NT2/D1 (cell line): ENCODE measurements at regions not wholly inside any gene's neighbourhood (a gene's known extent, or its start where the extent isn't known, plus 50 kb on each side); places are given as distances from the start of the nearest gene placed in this dataset.

Experiments used
- DNase-seq: peaks from one replicate; pipeline ENCODE4 v3.0.0-alpha.2; 2011; ENCODE audit warnings: low read depth, low spot score
- H3K27me3 ChIP-seq: 2 replicates; pipeline ENCODE4 v1.6.0; 2011; ENCODE audit warnings: mild to moderate bottlenecking; ENCODE audit not compliant: insufficient read length, insufficient read depth
- H3K36me3 ChIP-seq: 2 replicates; pipeline ENCODE4 v1.6.1; 2011; ENCODE audit warnings: mild to moderate bottlenecking, low read length, mixed read lengths; ENCODE audit not compliant: insufficient read depth, insufficient read length
- H3K4me1 ChIP-seq: 2 replicates; pipeline ENCODE4 v1.5.1; 2011; ENCODE audit not compliant: insufficient read depth, insufficient read length
- H3K4me3 ChIP-seq: 2 replicates; pipeline ENCODE4 v1.5.1; 2011; ENCODE audit warnings: low read depth; ENCODE audit not compliant: insufficient read length
- H3K9ac ChIP-seq: 2 replicates; pipeline ENCODE4 v1.6.0; 2011; ENCODE audit warnings: low read depth; ENCODE audit not compliant: insufficient read length
- H3K9me3 ChIP-seq: 2 replicates; pipeline ENCODE4 v1.5.1; 2011; ENCODE audit warnings: mild to moderate bottlenecking, low read length; ENCODE audit not compliant: insufficient read depth
- SUZ12 ChIP-seq: IDR thresholded peaks from 2 replicates; pipeline ENCODE4 v1.6.1; 2011; ENCODE audit not compliant: insufficient read length, insufficient read depth; ENCODE audit errors: extremely low read depth
- YY1 ChIP-seq: IDR thresholded peaks from 2 replicates; pipeline ENCODE4 v1.6.1; 2011; ENCODE audit not compliant: insufficient read length, insufficient read depth
- ZNF274 ChIP-seq: IDR thresholded peaks from 2 replicates; pipeline ENCODE4 v1.6.1; 2011; ENCODE audit warnings: mild to moderate bottlenecking, low read depth, low read length

DNA sequence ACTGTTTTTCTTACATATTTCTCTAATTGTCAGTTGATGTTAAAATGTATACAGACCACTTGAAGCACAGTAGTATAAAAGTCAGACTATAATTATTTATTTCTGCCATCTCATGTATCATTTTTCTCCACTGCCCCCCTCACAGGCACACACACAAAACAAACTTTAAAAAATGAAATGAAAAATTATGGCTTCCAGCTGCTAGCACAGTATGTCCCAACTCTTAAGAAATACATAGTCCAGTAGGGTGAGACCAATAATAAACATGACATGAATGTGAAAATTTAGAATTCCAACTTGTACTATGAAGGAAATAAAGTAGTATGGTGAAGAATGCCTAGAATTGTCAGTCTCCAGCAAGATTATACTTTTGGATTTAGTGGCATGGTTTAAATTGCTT, 1247.9 kb downstream of the JRKL start:
- Histone ChIP-seq H3K36me3 (no peaks in the 10 kb centered on the region), H3K9me3 (0 out of 2 replicates have a peak, but pooled peaks cover 6% of the 10 kb centered on the region), H3K4me3 (no peak overlapping the region), H3K27me3 (no peaks in the 10 kb centered on the region), H3K9ac (no peak overlapping the region), H3K4me1 (no peaks in the 10 kb centered on the region)
- TF ChIP-seq ZNF274 (no peak), SUZ12 (no peak), YY1 (no peak)
- DNase-seq = no peak

- H3K4me3 ChIP-seq = no peak overlapping the region
- TF ChIP-seq ZNF274 (no peak), SUZ12 (no peak), YY1 (no peak)
- H3K36me3 ChIP-seq = no peaks in the 10 kb centered on the region
- 0 out of 2 replicates have a peak, but pooled peaks cover 6% of the 10 kb centered on the region for H3K9me3 ChIP-seq
- H3K9ac ChIP-seq = no peak overlapping the region
- no peaks in the 10 kb centered on the region for H3K27me3 ChIP-seq
- no peaks in the 10 kb centered on the region for H3K4me1 ChIP-seq
- DNase-seq = no peak
Measured at GRCh38 chr11:97638641-97639224, 1248.9 kb downstream of the JRKL start.

DNA sequence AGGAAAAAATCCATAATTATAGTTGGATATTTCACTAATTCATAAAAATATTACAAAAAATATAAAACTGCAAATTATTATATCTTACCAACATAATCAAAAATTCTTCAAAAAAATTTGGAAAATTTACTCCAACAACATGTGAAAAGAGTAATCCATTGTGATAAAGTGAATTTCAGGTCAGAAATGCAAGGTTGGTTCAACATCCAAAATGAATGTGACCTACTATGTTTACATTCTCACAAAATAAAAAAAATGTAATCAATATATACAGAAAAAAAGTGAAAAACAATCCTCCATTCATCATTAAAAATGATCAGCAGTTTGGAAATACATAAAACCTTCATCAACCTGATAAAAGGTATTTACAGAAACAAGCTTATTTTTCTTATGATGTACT, 1252.2 kb downstream of the JRKL start:
- DNase-seq = no peak
- H3K27me3 ChIP-seq = no peaks in the 10 kb centered on the region
- H3K4me1 ChIP-seq = no peaks in the 10 kb centered on the region
- no peak overlapping the region for H3K9ac ChIP-seq
- H3K36me3 ChIP-seq = no peaks in the 10 kb centered on the region
- 0 out of 2 replicates have a peak, but pooled peaks cover 6% of the 10 kb centered on the region for H3K9me3 ChIP-seq
- TF ChIP-seq YY1 = no peak
- no peak for TF ChIP-seq ZNF274
- no peak for TF ChIP-seq SUZ12
- H3K4me3 ChIP-seq = no peak overlapping the region

- Histone ChIP-seq H3K36me3 (no peaks in the 10 kb centered on the region), H3K4me1 (no peaks in the 10 kb centered on the region), H3K9me3 (0 out of 2 replicates have a peak, but pooled peaks cover 6% of the 10 kb centered on the region), H3K27me3 (no peaks in the 10 kb centered on the region), H3K9ac (no peak overlapping the region), H3K4me3 (no peak overlapping the region)
- DNase-seq = no peak
- TF ChIP-seq YY1 (no peak), SUZ12 (no peak), ZNF274 (no peak)
Measured at GRCh38 chr11:97645736-97646135, 1255.9 kb downstream of the JRKL start.

DNA sequence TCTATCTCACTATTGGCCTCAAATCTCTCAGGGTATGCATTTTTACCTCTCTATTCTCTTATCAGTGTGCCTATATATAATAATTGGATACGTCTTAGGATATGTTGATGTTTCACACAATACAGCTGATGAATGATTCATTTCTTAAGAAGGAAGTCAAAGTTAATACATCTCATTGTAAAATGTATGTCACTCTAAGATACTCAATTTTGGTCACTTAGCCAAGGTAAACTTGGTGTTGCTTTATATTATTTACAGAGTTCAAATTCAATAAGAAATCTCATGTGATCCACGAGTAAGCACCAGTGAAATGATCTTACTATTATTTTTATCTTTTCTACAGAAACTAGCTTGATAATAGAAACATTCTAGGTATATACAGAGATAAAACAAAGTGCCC, 1266.5 kb downstream of the JRKL start:
- no peak for DNase-seq
- Histone ChIP-seq H3K4me3 (no peak overlapping the region), H3K4me1 (no peaks in the 10 kb centered on the region), H3K36me3 (no peaks in the 10 kb centered on the region), H3K9ac (no peak overlapping the region), H3K27me3 (no peaks in the 10 kb centered on the region), H3K9me3 (no peaks in the 10 kb centered on the region)
- TF ChIP-seq SUZ12 = no peak
- TF ChIP-seq YY1 = no peak
- no peak for TF ChIP-seq ZNF274

DNA sequence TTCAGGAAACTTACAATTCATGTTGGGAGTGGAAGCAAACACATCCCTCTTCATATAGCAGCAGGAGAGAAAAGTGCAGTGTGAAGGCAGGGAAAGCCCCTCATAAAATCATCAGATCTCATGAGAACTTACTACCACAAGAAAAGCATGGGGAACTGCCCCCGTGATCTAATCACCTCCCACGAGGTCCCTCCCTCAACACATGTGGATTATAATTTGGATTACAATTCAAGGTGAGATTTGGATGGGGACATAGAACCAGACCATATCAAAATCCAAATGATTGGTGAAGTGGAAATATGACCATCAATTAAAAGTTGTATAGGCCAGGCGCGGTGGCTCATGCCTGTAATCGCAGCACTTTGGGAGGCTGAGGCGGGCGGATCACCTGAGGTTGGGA, 1268.0 kb downstream of the JRKL start:
- TF ChIP-seq ZNF274 (no peak), YY1 (no peak), SUZ12 (no peak)
- Histone ChIP-seq H3K4me3 (no peak overlapping the region), H3K9ac (no peak overlapping the region), H3K27me3 (no peaks in the 10 kb centered on the region), H3K4me1 (no peaks in the 10 kb centered on the region), H3K9me3 (no peaks in the 10 kb centered on the region), H3K36me3 (no peaks in the 10 kb centered on the region)
- DNase-seq = no peak

- H3K4me1 ChIP-seq = no peaks in the 10 kb centered on the region
- no peak for TF ChIP-seq ZNF274
- TF ChIP-seq YY1 = no peak
- TF ChIP-seq SUZ12 = no peak
- no peaks in the 10 kb centered on the region for H3K27me3 ChIP-seq
- H3K4me3 ChIP-seq = no peak overlapping the region
- DNase-seq = no peak
- no peaks in the 10 kb centered on the region for H3K36me3 ChIP-seq
- H3K9ac ChIP-seq = no peak overlapping the region
- peaks cover 9% of the 10 kb centered on the region; the same call in 1 of the 2 replicates for H3K9me3 ChIP-seq
Measured at GRCh38 chr11:97667057-97667456, 1277.2 kb downstream of the JRKL start.

- H3K27me3 ChIP-seq = no peaks in the 10 kb centered on the region
- DNase-seq = peak; percentile 27
- H3K4me3 ChIP-seq = no peak overlapping the region
- H3K36me3 ChIP-seq = no peaks in the 10 kb centered on the region
- no peaks in the 10 kb centered on the region for H3K4me1 ChIP-seq
- TF ChIP-seq ZNF274 = no peak
- TF ChIP-seq YY1 = no peak
- no peak for TF ChIP-seq SUZ12
- H3K9me3 ChIP-seq = no peaks in the 10 kb centered on the region
- no peak overlapping the region for H3K9ac ChIP-seq
Measured at GRCh38 chr11:97683733-97684132, 1293.9 kb downstream of the JRKL start.
